Activated naive CD4-positive, alpha-beta T cell treated with anti-CD3 and anti-CD28 coated beads, Interleukin-2, amount 50 U/mL, for 72 hours (primary cell): ENCODE measurements at regions not wholly inside any gene's neighbourhood (a gene's known extent, or its start where the extent isn't known, plus 50 kb on each side); places are given as distances from the start of the nearest gene placed in this dataset.

Source experiments
- ATAC-seq, 2 donors: fragments of 150-1000 bp; cut with Tn5 transposase; 2 replicates each; pipeline ENCODE4 v1.10.0; 2021; ENCODE audit warnings: mild to moderate bottlenecking in 2 of 2, moderate library complexity in 2 of 2
- DNase-seq, 2 donors: peaks; one replicate each; pipeline ENCODE4 v3.0.0; 2021 to 2022; ENCODE audit warnings: low spot score in 2 of 2
- H3K27ac Mint-ChIP-seq, 2 donors: one replicate each; pipeline ENCODE4 v1.8.0; 2022; ENCODE audit warnings: mild to moderate bottlenecking in 2 of 2, mixed read lengths in 2 of 2
- H3K36me3 Mint-ChIP-seq, 2 donors: one replicate each; pipeline ENCODE4 v1.8.0; 2022; ENCODE audit warnings: mixed read lengths in 2 of 2
- H3K9me3 Mint-ChIP-seq, 2 donors: one replicate each; pipeline ENCODE4 v1.8.0; 2022; ENCODE audit warnings: mixed read lengths in 2 of 2

DNA sequence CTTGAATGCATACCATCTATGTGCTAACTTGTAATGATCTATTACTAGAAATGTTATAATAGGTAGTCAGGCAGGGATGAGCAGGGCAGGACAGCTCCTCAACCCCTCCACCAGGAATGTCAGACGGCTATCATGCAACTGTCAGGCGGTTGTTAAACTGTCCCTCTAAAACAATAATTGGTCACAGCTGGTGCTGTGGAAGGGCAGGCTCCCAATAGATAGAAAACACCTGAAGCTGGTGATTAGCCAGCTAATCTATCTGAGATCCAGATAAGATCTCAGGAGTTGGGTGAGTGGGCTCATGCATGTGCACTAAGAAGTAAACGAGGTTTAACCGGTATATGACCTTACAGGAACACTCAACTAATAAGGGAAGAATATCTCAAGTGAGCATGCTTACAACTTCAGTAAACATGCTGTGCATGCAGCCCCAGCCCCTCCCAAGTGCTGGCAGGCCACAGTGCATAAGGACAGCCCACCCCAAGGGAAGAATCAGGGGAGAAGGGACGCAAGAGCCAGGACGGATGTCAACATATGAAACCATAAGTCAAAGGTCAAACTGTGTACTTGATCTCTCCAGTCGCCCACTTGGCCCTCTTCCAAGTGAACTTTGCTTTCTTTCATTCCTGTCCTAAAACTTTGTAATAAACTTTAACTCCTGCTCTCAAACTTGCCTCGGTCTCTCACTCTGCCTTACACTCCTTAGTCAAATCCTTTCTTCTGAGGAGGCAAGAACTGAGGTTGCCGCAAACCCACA, 566.2 kb upstream of the NRSN1 start:
- no peak overlapping the region for H3K27ac Mint-ChIP-seq
- H3K9me3 Mint-ChIP-seq: peaks cover 8 to 22% of the 10 kb centered on the region in 2 donors
- H3K36me3 Mint-ChIP-seq: peaks cover 0 to 8% of the 10 kb centered on the region in 2 donors
- no peak for DNase-seq
- no peak for ATAC-seq

DNA sequence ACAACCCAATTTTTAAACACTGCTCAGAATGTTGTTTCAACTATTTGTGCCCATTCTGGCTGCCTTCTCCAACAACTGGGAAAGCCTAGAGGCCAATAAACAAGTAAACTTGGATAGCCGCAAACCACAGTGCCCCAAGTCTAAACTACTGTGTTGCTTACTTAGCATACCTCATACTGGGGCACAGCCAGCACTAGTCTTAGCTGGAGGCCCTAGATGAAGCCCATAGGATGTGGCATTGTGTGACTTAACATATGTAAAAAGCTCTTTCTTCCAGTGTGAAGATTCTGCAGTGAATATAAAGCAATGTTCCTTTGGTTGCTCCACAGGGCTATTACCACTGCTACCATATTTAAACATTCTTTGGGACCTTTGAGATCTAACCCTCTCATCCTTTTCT, 564.3 kb upstream of the NRSN1 start:
- ATAC-seq: no peak
- Mint-ChIP-seq H3K9me3 (peaks cover 8 to 19% of the 10 kb centered on the region in 2 donors), H3K36me3 (peaks cover 0 to 8% of the 10 kb centered on the region in 2 donors), H3K27ac (no peak overlapping the region)
- DNase-seq: no peak

DNA sequence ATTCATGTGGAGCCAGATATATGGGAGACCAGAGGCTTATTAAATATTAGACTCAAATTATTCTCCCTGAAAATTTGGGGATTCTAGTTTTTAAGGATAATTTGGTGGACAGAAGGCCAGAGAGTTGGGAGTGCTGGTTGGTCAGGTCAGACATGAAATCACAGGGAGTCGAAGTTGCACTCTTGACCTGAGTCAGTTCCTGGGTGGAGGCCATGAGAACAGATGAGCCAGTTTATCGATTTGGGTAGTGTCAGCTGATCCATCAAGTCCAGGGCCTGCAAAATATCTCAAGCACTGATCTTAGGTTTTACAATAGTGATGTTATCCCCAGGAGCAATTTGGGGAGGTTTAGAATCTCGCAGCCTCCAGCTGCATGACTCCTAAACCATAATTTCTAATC, 563.5 kb upstream of the NRSN1 start:
- Mint-ChIP-seq H3K27ac (no peak overlapping the region), H3K36me3 (peaks cover 0 to 8% of the 10 kb centered on the region in 2 donors), H3K9me3 (peaks cover 8 to 22% of the 10 kb centered on the region in 2 donors)
- DNase-seq (no peak), ATAC-seq (no peak)

- DNase-seq (no peak), ATAC-seq (no peak)
- H3K36me3 Mint-ChIP-seq: peaks cover 0 to 8% of the 10 kb centered on the region in 2 donors
- peaks cover 8 to 24% of the 10 kb centered on the region in 2 donors for H3K9me3 Mint-ChIP-seq
- no peak overlapping the region for H3K27ac Mint-ChIP-seq
These were observed 562.7 kb upstream of the NRSN1 start for GRCh38 chr6:23563323-23563722.

DNA sequence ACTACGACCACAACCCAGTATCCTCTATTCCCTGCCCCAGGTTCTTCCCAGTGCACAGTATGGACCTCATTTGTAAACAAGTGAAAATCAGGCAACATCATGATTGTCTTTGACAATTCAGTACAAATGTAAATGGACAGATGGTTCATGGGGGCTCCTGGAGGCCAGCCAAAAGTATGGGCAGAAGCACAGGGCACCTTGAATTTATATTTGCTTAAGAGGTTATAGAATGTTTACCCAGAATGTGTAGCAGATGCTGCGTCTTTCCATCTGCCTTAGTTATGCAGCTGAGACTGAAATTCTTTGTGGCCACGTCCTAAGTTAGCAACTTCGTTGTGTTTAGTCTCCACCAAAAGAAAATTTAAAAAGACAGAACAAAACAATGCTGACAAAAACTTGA, 559.6 kb upstream of the NRSN1 start:
- H3K9me3 Mint-ChIP-seq: peaks cover 3 to 18% of the 10 kb centered on the region in 2 donors
- no peak for DNase-seq
- H3K36me3 Mint-ChIP-seq: peaks cover 0 to 8% of the 10 kb centered on the region in 2 donors
- no peak for ATAC-seq
- H3K27ac Mint-ChIP-seq: no peak overlapping the region

- no peak for DNase-seq
- no peaks in the 10 kb centered on the region for H3K36me3 Mint-ChIP-seq
- no peak for ATAC-seq
- no peak overlapping the region for H3K27ac Mint-ChIP-seq
- peaks cover 3 to 9% of the 10 kb centered on the region in 2 donors for H3K9me3 Mint-ChIP-seq
These were observed 557.7 kb upstream of the NRSN1 start for GRCh38 chr6:23568292-23568691.

DNA sequence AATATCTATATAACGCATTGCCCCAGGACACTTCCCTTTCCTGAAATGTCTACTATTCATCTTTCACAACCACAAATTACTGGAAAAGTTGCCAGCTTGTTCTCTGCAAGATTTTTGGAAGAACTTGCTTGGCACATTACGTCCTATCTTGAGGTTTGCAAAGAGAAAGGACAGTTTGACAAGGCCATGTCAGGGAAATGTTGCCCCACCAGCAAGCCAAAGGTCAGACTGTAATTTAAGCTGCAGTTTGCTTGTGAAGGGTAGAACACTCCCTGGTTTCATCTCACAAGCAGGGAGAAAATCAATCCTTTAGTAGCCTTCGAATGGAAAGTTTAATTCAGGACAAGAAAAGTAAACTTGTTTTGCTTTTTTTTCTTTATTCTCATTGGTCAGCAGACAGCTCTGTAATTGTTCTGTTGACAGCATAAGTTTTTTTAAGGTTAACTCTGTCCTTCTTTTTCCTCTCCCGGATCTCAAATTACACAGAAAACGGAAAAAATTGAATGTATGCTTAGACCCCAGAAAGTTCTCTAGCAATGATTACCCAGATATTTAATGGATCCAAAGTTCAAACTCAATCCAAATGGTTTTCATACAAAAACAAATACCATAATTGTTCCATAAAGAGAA, 541.8 kb upstream of the NRSN1 start:
- no peak for DNase-seq
- no peaks in the 10 kb centered on the region for H3K36me3 Mint-ChIP-seq
- no peak overlapping the region for H3K27ac Mint-ChIP-seq
- no peak for ATAC-seq
- H3K9me3 Mint-ChIP-seq: peaks cover 0 to 5% of the 10 kb centered on the region in 2 donors

- Mint-ChIP-seq H3K27ac (no peak overlapping the region), H3K9me3 (peaks cover 5 to 13% of the 10 kb centered on the region in 2 donors)
- ATAC-seq: no peak
These were observed 538.4 kb upstream of the NRSN1 start for GRCh38 chr6:23587582-23587981.

GRCh38 chr6:23589811-23590210, 536.2 kb upstream of the NRSN1 start:
- peaks cover 0 to 5% of the 10 kb centered on the region in 2 donors for H3K36me3 Mint-ChIP-seq
- H3K27ac Mint-ChIP-seq: no peak overlapping the region
- peaks cover 13 to 16% of the 10 kb centered on the region in 2 donors for H3K9me3 Mint-ChIP-seq
- DNase-seq (no peak), ATAC-seq (no peak)

More at GRCh38 chr6:23587582-23587981, 538.4 kb upstream of the NRSN1 start:
- no peak for DNase-seq
- H3K36me3 Mint-ChIP-seq: no peaks in the 10 kb centered on the region

DNA sequence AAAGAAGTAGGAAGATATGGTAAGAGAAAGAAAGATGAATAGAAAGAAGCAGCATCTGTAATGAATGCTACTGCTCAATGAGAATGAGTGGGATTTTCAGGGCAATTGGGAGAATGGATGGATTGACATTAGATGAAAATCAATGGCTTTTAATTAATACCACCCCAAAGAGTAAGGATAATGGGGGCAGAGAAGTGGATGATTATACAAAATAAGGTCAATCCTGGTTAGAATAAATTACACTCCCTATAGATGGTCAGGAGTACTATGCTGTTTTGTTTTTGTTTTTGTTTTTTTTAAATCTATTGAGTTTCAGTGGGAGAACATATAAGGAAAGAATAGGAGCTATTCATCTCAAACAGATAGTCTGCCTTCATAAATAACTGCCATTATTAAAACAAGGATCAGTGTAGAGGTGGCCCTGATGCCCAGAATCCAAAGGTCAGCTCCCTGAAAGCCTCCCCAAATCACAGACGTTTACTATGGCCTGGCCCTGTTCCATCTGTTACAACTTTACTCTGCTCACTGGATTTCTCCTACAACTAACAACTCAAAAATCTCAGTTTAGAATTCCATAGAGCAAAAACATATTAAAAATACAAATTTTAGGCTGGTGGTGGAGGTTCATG, 535.4 kb upstream of the NRSN1 start:
- H3K27ac Mint-ChIP-seq: no peak overlapping the region
- ATAC-seq (no peak), DNase-seq (no peak)
- peaks cover 13 to 17% of the 10 kb centered on the region in 2 donors for H3K9me3 Mint-ChIP-seq
- H3K36me3 Mint-ChIP-seq: peaks cover 0 to 6% of the 10 kb centered on the region in 2 donors

DNA sequence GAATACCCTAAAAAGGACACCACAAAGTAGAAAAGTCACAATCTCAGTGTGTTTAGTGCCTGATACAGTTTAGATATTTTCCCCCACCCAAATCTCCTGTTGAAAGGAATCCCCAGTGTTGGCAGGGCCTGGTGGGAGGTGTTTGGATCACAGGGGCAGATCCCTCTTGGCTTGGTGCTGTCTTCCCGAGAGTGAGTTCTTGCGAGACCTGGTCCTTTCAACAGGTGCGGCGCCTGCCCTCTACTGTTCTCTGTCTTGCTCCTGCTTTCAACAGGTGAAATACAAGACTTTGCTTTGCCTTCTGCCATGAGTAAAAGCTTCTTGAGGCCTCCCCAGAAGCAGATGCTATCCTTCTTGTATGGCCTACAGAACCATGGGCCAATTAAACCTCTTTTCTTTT, 534.3 kb upstream of the NRSN1 start:
- no peak for DNase-seq
- Mint-ChIP-seq H3K9me3 (peaks cover 13 to 17% of the 10 kb centered on the region in 2 donors), H3K27ac (no peak overlapping the region), H3K36me3 (peaks cover 0 to 6% of the 10 kb centered on the region in 2 donors)
- no peak for ATAC-seq

DNA sequence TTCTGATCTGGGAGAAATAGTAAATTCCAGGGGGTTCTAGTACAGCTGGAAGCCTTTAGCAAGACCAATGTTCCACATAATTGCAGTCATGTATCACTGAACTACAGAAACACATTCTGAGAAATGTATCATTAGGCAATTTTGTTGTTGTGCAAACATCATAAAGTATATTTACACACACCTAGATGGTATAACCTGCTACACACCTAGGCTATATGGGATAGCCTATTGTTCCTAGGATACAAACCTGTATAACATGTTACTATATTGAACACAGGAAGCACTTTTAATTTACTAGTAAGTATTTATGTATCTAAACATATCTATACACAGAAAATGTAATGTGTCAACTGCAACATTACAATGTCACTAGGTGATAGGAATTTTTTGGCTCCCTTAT, 525.9 kb upstream of the NRSN1 start:
- Mint-ChIP-seq H3K9me3 (peaks cover 12 to 20% of the 10 kb centered on the region in 2 donors), H3K36me3 (peaks cover 6 to 7% of the 10 kb centered on the region in 2 donors), H3K27ac (no peak overlapping the region)
- ATAC-seq (no peak), DNase-seq (no peak)

DNA sequence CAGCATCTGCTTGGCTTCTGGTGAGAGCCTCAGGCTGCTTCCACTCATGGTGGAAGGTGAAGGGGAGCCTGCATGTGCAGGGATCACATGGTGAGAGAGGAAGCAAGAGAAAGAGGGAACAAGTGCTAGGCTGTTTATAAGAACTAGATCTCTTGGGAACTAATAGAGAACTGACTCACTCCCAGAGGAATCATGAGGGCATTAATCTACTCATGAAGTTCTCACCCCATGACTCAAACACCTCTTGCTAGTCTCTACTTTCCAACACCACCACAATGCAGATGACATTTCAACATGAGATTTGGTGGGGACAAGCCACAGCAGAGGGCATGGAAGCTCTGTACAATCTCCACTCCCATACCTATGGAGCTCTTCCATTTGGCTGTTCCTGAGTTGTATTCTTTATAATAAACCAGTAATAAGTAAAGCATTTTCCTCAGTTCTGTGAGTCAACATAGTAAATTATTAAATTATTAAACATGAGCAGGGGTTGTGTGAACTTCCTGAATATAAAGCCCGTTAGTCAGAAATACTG, 524.1 kb upstream of the NRSN1 start:
- Mint-ChIP-seq H3K27ac (no peak overlapping the region), H3K36me3 (peaks cover 6 to 7% of the 10 kb centered on the region in 2 donors), H3K9me3 (peaks cover 12 to 20% of the 10 kb centered on the region in 2 donors)
- no peak for ATAC-seq
- DNase-seq: no peak

DNA sequence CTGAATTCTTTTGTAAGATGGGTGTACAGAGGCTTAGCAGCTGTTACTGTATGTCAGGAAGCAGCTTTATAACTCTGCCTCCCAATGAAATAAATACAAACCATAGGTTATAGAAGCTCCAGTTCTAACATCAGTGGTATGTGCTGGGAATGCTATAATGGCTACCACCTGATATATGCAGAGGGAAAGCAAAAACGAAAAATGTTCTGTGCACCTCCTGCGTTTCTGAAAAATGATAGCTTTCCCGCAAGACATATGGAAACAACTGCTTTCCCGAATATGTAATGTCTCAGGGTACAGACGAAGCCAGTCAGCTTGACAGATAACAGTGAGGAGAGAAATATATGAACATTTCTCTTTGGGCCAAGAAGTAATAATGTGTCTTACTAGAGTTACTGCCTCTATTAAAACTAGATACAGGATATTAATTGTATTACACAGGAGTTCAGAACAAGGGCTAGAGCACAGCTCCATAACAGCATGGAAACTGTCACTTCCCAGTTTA, 517.0 kb upstream of the NRSN1 start:
- no peak for ATAC-seq
- H3K9me3 Mint-ChIP-seq: peaks cover 5 to 12% of the 10 kb centered on the region in 2 donors
- no peaks in the 10 kb centered on the region for H3K36me3 Mint-ChIP-seq
- DNase-seq: no peak
- no peak overlapping the region for H3K27ac Mint-ChIP-seq

- H3K36me3 Mint-ChIP-seq: no peaks in the 10 kb centered on the region
- H3K9me3 Mint-ChIP-seq: peaks cover 0 to 12% of the 10 kb centered on the region in 2 donors
- ATAC-seq (no peak), DNase-seq (no peak)
- H3K27ac Mint-ChIP-seq: no peak overlapping the region
These were observed 514.1 kb upstream of the NRSN1 start for GRCh38 chr6:23611776-23612381.

DNA sequence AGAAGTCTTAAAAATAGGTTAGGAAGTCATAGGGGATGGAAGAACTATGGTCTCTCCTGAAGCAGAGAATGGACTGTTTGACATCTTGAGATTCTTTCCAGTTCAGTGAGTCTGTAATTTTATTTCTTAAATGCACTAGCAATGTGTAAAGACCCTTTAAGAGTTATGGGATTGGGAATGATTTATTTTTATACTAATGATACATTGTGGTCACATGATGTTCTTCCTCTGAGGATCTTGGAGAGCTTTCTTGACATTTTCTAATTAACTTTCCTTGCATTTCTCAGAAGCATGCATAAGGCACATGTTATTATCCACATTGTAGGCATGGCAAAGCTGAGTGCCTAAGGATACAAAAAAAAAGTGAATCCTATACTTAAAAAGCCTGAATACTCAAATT, 507.6 kb upstream of the NRSN1 start:
- Mint-ChIP-seq H3K9me3 (peaks cover 12 to 13% of the 10 kb centered on the region in 2 donors), H3K27ac (no peak overlapping the region), H3K36me3 (no peaks in the 10 kb centered on the region)
- DNase-seq: no peak
- no peak for ATAC-seq
